Large intestine (tissue), 3 donors: ENCODE measurements at regions not wholly inside any gene's neighbourhood (a gene's known extent, or its start where the extent isn't known, plus 50 kb on each side); places are given as distances from the start of the nearest gene placed in this dataset.
A peak's percentile ranks its signal among the peaks of the same experiment; 100 is the strongest.

Source experiments
- DNase-seq, 2 donors: peaks; one replicate each; pipeline versions ENCODE4 v3.0.0 to v3.0.0-alpha.2; 2013
- H3K27ac ChIP-seq: one replicate; pipeline ENCODE4 v1.5.1; 2013; ENCODE audit warnings: low read length
- H3K27me3 ChIP-seq: 2 replicates; pipeline ENCODE4 v1.6.1; 2013; ENCODE audit warnings: low read length; ENCODE audit not compliant: control insufficient read depth, insufficient read depth
- H3K36me3 ChIP-seq: 2 replicates; pipeline ENCODE4 v1.6.1; 2013; ENCODE audit warnings: low read length; ENCODE audit not compliant: control insufficient read depth, insufficient read depth
- H3K4me1 ChIP-seq: one replicate; pipeline ENCODE4 v1.6.1; 2013; ENCODE audit warnings: low read length; ENCODE audit not compliant: control insufficient read depth, insufficient read depth
- H3K4me3 ChIP-seq: one replicate; pipeline ENCODE4 v1.5.1; 2013; ENCODE audit warnings: low read length
- H3K9me3 ChIP-seq: one replicate; pipeline ENCODE4 v1.6.1; 2013; ENCODE audit warnings: mild to moderate bottlenecking, low read depth, low read length, moderate library complexity; ENCODE audit not compliant: control insufficient read depth
- WGBS: methylation state at CpG from one replicate; pipeline ENCODE4 v1.1.5; 2013; ENCODE audit warnings: low lambda C conversion rate; ENCODE audit not compliant: insufficient coverage; 5-methylcytosine and 5-hydroxymethylcytosine counted together

GRCh38 chr10:124264711-124265390 is 153.9 kb downstream of the OAT start:
- H3K27me3 ChIP-seq, result no peaks in the 10 kb centered on the region
- DNase-seq, result no peak
- no CpG with 5 or more reads among the region's 17 CpGs for WGBS

DNA sequence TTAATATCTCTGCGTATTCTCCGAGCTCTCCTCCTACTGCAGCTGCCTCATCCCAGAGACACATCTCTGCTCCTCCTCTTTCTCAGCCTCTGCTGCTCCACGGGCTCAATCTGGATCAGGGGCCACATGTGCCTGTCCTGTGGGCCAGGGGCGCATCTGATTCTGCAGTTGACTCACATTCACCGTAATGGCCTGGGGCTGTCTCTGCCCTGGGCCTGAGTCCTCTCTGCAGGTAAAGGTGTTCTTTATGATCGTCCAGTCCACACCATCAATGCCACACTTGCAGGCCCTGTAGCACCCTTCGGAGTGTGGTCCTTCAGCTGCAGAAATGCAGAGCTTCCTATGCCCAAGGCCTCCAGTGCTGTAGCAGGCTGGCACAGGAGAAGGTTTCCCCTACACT is 154.5 kb downstream of the OAT start:
- DNase-seq, result no peak
- H3K9me3 ChIP-seq, result peaks cover 3% of the 10 kb centered on the region
- H3K27ac ChIP-seq, result no peak overlapping the region
- no peaks in the 10 kb centered on the region for H3K27me3 ChIP-seq
- no peak overlapping the region for H3K4me3 ChIP-seq
- no peaks in the 10 kb centered on the region for H3K36me3 ChIP-seq
- 93% methylated on average over 2 of the region's 7 CpGs for WGBS
- H3K4me1 ChIP-seq, result no peaks in the 10 kb centered on the region

More at GRCh38 chr10:124264711-124265390, 153.9 kb downstream of the OAT start:
- Histone ChIP-seq H3K4me3 (no peak overlapping the region), H3K4me1 (no peaks in the 10 kb centered on the region), H3K9me3 (no peaks in the 10 kb centered on the region), H3K27ac (no peak overlapping the region), H3K36me3 (no peaks in the 10 kb centered on the region)

GRCh38 chr10:124263726-124264125 is 155.0 kb downstream of the OAT start:
- H3K4me1 ChIP-seq, result no peaks in the 10 kb centered on the region
- no CpG with 5 or more reads among the region's 5 CpGs for WGBS
- no peak overlapping the region for H3K4me3 ChIP-seq
- no peak overlapping the region for H3K27ac ChIP-seq
- no peak for DNase-seq
- peaks cover 3% of the 10 kb centered on the region for H3K9me3 ChIP-seq
- no peaks in the 10 kb centered on the region for H3K27me3 ChIP-seq
- no peaks in the 10 kb centered on the region for H3K36me3 ChIP-seq

GRCh38 chr10:124262971-124263370 is 155.8 kb downstream of the OAT start:
- Histone ChIP-seq H3K4me1 (no peaks in the 10 kb centered on the region), H3K27ac (no peak overlapping the region), H3K4me3 (no peak overlapping the region), H3K27me3 (no peaks in the 10 kb centered on the region), H3K9me3 (peaks cover 3% of the 10 kb centered on the region), H3K36me3 (no peaks in the 10 kb centered on the region)
- WGBS, result no CpG with 5 or more reads among the region's 7 CpGs
- DNase-seq, result no peak

DNA sequence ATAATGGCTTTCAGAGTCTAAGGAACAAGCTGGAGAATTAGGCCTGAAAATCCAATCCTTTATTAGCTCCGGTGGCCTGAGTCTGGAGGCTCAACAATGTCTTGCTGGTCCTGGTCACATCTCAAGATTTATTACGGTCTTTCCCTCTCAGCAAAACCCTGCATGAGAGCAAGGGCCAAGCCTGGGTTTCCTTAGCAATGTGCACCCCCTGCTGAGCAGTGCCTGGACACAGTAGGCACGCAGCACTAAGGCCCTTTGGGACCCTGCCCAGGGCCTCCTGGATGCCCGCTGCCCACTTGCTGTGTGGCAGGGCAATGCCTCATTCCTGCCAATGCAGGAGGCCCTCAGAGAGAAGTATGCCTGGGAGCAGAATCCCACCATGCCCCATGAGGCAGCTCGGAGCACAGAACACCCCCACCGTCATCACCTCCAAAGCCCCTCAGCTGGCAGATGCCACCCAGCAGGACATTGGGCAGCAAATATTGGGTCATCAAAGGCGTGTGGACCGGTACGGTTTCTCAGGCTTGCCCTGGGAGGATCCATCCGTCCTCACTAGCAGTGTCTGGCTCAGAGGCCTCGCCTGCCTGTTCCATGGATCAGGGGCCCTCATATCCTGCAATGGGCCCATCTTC is 156.4 kb downstream of the OAT start:
- Histone ChIP-seq H3K9me3 (peaks cover 3% of the 10 kb centered on the region), H3K36me3 (no peaks in the 10 kb centered on the region), H3K4me1 (no peaks in the 10 kb centered on the region), H3K4me3 (no peak overlapping the region), H3K27ac (no peak overlapping the region), H3K27me3 (no peaks in the 10 kb centered on the region)
- no peak for DNase-seq
- no CpG with 5 or more reads among the region's 11 CpGs for WGBS

GRCh38 chr10:124259139-124259825 is 159.4 kb downstream of the OAT start:
- H3K27ac ChIP-seq, result no peak overlapping the region
- no peaks in the 10 kb centered on the region for H3K36me3 ChIP-seq
- no peaks in the 10 kb centered on the region for H3K4me1 ChIP-seq
- DNase-seq, result no peak
- no peak overlapping the region for H3K4me3 ChIP-seq
- peaks cover 3% of the 10 kb centered on the region for H3K9me3 ChIP-seq
- no peaks in the 10 kb centered on the region for H3K27me3 ChIP-seq
- 80% methylated on average over 1 of the region's 7 CpGs for WGBS

- no peaks in the 10 kb centered on the region for H3K27me3 ChIP-seq
- no peak for DNase-seq
- H3K9me3 ChIP-seq, result peaks cover 3% of the 10 kb centered on the region
- no peak overlapping the region for H3K4me3 ChIP-seq
- WGBS, result 30% methylated on average over 2 of the region's 6 CpGs
- H3K27ac ChIP-seq, result no peak overlapping the region
- no peaks in the 10 kb centered on the region for H3K4me1 ChIP-seq
- no peaks in the 10 kb centered on the region for H3K36me3 ChIP-seq
Measured at GRCh38 chr10:124257781-124258180, 160.9 kb downstream of the OAT start.

DNA sequence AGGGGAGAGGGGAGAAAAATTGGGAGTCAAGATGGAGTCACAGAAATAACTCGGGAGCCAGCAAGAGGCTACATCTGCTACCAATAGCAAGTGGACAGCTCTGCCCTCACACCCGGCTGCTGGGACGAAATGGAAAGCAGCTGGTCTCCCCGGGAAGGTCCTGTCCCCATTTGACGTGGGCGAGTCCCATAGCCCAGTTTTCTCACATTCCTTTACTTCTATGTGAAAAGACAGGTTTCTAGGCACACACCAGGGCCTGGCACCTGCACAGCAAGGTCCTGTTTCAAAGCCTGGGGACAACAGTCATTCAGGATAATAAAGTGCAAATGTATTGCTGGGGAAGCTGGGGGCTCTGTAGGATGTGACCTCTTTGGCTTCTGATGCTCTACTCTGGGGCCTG is 162.6 kb downstream of the OAT start:
- Histone ChIP-seq H3K36me3 (no peaks in the 10 kb centered on the region), H3K27me3 (no peaks in the 10 kb centered on the region), H3K9me3 (peaks cover 3% of the 10 kb centered on the region), H3K27ac (peak overlapping the region; percentile 36), H3K4me3 (no peak overlapping the region), H3K4me1 (no peaks in the 10 kb centered on the region)
- no peak for DNase-seq
- WGBS, result no CpG with 5 or more reads among the region's 6 CpGs

- Histone ChIP-seq H3K27me3 (no peaks in the 10 kb centered on the region), H3K36me3 (no peaks in the 10 kb centered on the region), H3K4me1 (no peaks in the 10 kb centered on the region), H3K4me3 (no peak overlapping the region), H3K27ac (peak overlapping the region; percentile 12), H3K9me3 (peaks cover 3% of the 10 kb centered on the region)
- DNase-seq, result peak; percentile 15 to 30
- WGBS, result 82% methylated on average over 2 of the region's 5 CpGs
Measured at GRCh38 chr10:124255556-124255955, 162.2 kb upstream of the CHST15 start.

DNA sequence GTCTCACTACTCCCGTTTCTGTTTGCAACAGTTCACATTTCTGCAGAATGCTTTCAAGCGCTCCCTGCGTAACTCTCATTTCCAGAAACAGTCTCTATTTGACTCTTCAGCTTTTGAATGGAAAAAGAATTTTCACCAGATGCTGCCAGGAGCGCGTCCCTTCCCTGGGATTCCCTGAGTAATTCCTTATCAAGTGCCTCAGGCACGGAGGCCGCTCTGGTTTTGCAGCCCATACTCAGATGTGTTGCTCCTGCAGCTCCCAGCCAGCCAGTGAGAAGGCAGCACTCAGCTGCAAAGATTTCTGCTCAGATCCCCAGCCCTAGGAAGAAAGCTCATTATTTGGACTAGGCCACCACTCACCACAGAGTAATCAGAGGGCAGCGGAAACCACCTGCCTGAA is 161.1 kb upstream of the CHST15 start:
- H3K27ac ChIP-seq, result no peak overlapping the region
- no peaks in the 10 kb centered on the region for H3K4me1 ChIP-seq
- H3K27me3 ChIP-seq, result no peaks in the 10 kb centered on the region
- H3K4me3 ChIP-seq, result no peak overlapping the region
- whole genome bisulfite sequencing, result no CpG with 5 or more reads among the region's 8 CpGs
- peaks cover 1% of the 10 kb centered on the region for H3K9me3 ChIP-seq
- DNase-seq, result no peak
- H3K36me3 ChIP-seq, result no peaks in the 10 kb centered on the region
